GM19035 (cell line): ENCODE measurements at regions not wholly inside any gene's neighbourhood (a gene's known extent, or its start where the extent isn't known, plus 50 kb on each side); places are given as distances from the start of the nearest gene placed in this dataset.

Experiments
- ATAC-seq: cut with Tn5 transposase; IDR thresholded peaks from one replicate; pipeline ENCODE4 v1.9.1; 2021; ENCODE audit not compliant: unreplicated experiment

GRCh38 chr2:5841126-5841525, 148.9 kb downstream of the SOX11 start:
- ATAC-seq: no peak

DNA sequence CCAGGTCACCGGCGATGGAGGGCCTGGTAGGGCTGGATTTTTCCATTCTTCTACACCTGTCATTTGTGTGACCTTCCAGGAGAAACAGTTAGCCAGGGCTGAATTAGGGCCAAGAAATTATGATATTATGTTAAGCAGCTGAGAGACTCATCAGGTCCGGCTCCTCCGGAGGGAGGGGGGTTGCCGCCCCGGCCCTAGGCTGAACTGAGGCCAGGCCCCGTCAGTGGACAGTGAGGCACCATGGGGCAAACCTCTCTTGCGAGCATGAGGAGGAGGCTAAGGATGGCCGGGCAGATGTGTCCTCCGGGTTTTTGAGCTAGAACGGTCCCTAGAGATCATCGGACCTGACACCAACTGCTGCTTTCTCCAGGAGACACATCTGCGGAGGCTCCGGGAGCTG, 150.1 kb downstream of the SOX11 start:
- no peak for ATAC-seq

- ATAC-seq: no peak
Measured at GRCh38 chr2:5845798-5846330, 153.7 kb downstream of the SOX11 start.

DNA sequence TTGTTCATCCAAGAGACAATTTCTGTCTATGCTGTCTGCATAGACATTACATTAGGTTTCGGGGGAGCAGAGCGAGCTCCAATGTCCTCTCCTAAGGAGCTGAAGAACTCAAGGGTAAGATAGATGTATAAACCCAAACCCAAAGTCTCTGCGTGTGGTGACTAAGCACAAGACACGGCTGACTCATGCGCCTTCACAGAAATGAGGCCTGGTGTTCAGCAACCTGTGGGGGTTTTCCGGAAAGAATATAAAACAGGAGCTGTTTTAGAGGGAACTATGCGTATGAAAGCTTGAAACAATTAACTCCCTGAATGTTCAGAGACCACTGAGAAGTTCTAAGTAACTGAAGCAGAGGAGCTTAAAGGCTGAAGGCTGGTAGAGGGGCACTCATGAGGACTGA, 154.7 kb downstream of the SOX11 start:
- no peak for ATAC-seq

- no peak for ATAC-seq
Measured at GRCh38 chr2:5849562-5849961, 157.4 kb downstream of the SOX11 start.

DNA sequence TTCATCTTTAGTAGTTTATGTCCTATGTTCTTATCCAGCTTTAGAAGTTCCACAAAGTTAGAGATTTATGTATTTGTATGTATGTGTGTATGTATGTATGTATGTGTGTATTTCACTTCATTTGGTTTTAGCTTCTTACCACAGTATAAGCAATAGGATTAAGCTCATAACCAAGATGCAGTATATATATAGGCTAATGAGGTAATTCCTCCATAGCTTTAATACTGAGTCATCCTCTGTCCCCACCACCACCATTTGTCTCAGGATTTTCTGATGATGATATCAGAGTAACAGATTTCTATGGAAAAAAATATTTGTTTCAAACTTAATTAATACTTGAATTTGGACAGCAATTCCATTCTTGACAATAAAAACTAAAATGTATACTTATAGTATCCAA, 159.2 kb downstream of the SOX11 start:
- ATAC-seq: no peak

GRCh38 chr2:5854797-5855196, 162.6 kb downstream of the SOX11 start:
- no peak for ATAC-seq

DNA sequence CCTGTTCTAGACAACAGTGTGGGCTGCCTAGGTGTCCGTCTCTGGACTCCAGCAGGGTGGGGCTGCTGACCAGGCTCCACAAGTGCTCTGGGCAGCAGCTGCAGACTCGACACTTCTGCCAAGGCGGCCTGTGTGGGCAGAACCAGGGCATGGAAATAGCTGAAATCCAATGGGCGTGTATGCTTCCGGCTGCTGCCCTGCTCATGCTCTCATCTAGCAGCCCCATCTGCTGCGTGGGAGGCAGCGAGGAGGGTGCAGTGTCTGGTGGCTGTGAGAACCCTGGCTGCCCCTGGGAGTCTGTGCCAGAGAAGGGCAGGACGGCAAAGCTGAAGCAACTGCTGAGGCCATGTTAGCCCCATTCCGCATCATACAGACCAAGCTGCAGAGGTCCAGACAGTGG, 174.9 kb downstream of the SOX11 start:
- ATAC-seq: no peak

GRCh38 chr2:5868931-5869330, 176.7 kb downstream of the SOX11 start:
- ATAC-seq: no peak

- ATAC-seq: no peak
Measured at GRCh38 chr2:5869936-5870335, 177.8 kb downstream of the SOX11 start.

DNA sequence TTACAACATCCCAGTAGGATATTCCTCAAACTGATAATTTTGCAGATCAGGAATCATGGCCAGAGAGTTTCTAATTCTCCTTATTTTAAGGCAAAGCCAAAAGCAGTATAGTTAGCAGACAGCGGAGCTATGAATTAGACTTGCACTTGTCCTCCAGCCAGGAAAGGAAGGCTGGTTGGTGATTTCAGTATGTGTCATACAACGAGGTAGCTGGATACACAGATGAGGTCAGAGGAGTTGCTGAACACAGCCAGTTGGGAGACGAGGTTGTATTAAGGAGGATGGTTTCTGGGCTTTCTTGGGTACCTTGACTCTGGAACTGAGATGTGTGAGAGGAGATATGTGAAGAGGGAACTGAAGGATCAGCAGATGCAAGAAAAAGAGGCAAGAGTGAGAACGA, 185.2 kb downstream of the SOX11 start:
- ATAC-seq: no peak

DNA sequence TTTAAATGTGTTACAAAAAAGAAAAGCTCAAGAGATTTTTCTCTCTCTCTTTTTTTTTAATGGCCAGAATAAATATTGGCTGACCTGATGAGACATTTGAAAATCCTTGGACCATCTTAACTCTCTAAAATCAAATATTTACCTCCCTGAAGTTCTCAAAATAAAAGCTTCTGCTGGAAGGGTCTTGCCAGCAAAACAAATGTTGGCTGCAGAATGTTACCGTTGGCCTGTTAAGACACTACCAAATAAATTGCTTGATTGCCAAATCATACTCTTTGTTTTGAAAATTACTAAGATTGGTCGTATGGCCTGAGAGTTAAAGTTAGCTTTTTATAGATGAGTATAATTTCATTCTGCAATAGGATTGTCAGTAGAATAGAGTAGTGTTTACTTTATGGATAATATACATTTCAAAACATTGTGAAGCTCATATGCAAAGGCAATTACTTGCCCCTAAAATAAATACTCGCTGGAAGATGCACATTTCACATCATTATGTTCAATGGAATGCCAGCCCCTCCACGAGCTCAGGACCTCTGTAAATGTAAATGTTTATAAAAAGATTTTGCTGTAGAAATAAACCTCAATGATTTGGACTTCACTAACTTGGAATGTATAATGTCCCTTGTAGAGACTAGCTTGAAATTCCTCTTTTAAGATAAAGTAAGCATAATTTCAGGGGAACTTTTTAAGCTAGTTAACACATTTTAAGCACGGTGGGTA, 193.4 kb downstream of the SOX11 start:
- no peak for ATAC-seq

- no peak for ATAC-seq
Measured at GRCh38 chr2:5886462-5886861, 194.3 kb downstream of the SOX11 start.

- no peak for ATAC-seq
Measured at GRCh38 chr2:5888126-5888525, 195.9 kb downstream of the SOX11 start.

GRCh38 chr2:5889519-5889918, 197.3 kb downstream of the SOX11 start:
- no peak for ATAC-seq

DNA sequence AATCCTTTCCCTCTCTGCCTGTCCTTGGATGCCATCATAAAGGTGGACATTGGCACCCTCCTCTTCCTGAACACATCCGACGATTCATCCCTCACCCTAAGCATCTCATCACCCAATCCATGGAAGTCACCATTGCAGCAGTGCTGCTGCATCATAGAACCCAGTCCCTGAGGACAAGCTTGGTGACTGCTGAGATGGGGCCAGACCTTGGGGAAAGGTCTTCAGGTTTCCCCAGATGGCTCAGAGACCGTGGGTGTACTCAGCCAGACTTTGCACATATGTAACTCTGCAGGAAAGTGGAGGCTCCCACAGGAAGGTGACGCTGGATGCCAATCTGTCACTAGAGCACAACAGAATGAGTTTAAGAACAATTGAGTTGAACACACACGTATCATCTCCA, 202.2 kb downstream of the SOX11 start:
- ATAC-seq: no peak

GRCh38 chr2:5895284-5895683, 203.1 kb downstream of the SOX11 start:
- ATAC-seq: no peak

- no peak for ATAC-seq
Measured at GRCh38 chr2:5897249-5897648, 205.1 kb downstream of the SOX11 start.

DNA sequence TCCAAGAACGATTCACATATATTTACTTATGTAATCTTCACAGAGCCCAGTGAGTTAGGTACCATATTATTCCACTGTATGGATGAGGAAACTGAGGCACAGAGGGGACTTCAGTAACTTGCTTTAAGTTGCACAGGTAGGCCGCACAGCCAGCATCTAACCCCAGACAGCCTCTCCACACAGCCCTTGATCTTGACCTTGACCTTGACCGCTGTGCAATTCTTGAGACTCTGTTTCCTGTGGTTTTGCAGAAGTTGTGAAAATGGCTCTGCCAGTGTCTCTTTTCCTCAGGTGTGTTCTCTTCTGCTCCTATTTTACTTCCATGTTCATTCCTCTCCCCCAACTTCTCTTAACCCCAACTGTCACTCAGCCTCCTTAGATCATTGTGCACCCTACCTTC, 206.5 kb downstream of the SOX11 start:
- ATAC-seq: no peak

- no peak for ATAC-seq
Measured at GRCh38 chr2:5905661-5906060, 213.5 kb downstream of the SOX11 start.

DNA sequence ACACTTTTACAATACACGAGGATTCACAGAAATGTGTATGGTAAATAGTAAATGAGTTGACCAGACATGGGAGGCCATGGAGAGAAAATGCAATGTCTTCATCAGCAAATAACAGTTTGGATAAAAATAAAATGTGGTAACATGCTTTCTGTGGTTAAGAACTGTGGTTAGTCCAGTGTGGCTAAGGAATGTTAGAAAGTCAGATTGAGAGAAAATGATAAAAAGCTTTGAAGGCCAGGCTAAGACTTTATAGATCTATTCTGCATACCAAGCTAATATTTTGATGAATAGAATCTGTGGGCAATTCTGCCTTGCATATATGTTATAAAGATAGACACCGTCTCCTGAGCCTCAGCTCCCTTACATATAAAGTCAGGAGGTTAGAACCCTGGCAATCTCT, 215.9 kb downstream of the SOX11 start:
- ATAC-seq: no peak

GRCh38 chr2:5911718-5912117, 219.5 kb downstream of the SOX11 start:
- ATAC-seq: no peak

GRCh38 chr2:5913711-5914395, 221.7 kb downstream of the SOX11 start:
- ATAC-seq: no peak
